GM23338 (cell line): ENCODE measurements at regions not wholly inside any gene's neighbourhood (a gene's known extent, or its start where the extent isn't known, plus 50 kb on each side); places are given as distances from the start of the nearest gene placed in this dataset.

Experiments
- ATAC-seq: fragments of 200-7000 bp; cut with Tn5 transposase; 3 replicates; pipeline ENCODE4 v1.9.1; 2020
- DNase-seq: peaks from one replicate; pipeline ENCODE4 v3.0.0-alpha.2; 2015; ENCODE audit warnings: low spot score
- H2AFZ ChIP-seq: fragments of 200-600 bp; sonication (generic); 2 replicates; pipeline ENCODE4 v1.8.0; 2016; ENCODE audit warnings: antibody characterized with exemption, mild to moderate bottlenecking, moderate library complexity
- H3F3A ChIP-seq: fragments of 200-600 bp; sonication (generic); replicated peaks from 2 replicates; pipeline ENCODE4 v1.8.0; 2017; ENCODE audit warnings: antibody characterized with exemption, mixed run types, low read depth
- H3K27ac ChIP-seq: fragments of 200-600 bp; sonication (generic); 2 replicates; pipeline ENCODE4 v1.6.1; 2016; ENCODE audit warnings: low read depth
- H3K27me3 ChIP-seq: fragments of 200-600 bp; sonication (generic); 2 replicates; pipeline ENCODE4 v1.8.0; 2016; ENCODE audit warnings: mild to moderate bottlenecking, mixed run types, moderate library complexity; ENCODE audit not compliant: insufficient read depth
- H3K36me3 ChIP-seq: fragments of 200-600 bp; sonication (generic); 2 replicates; pipeline ENCODE4 v1.8.0; 2016; ENCODE audit warnings: mild to moderate bottlenecking; ENCODE audit not compliant: insufficient read depth
- H3K4me1 ChIP-seq: fragments of 200-600 bp; sonication (generic); 2 replicates; pipeline ENCODE4 v1.8.0; 2016; ENCODE audit warnings: mild to moderate bottlenecking, moderate library complexity; ENCODE audit not compliant: insufficient read depth
- H3K4me2 ChIP-seq: fragments of 200-600 bp; sonication (generic); 2 replicates; pipeline ENCODE4 v1.7.1; 2017; ENCODE audit warnings: mixed run types
- H3K4me3 ChIP-seq: fragments of 200-600 bp; sonication (generic); 2 replicates; pipeline ENCODE4 v1.6.1; 2016; ENCODE audit warnings: mixed run types
- H3K79me2 ChIP-seq: fragments of 200-600 bp; sonication (generic); replicated peaks from 2 replicates; pipeline ENCODE4 v1.8.0; 2017; ENCODE audit warnings: mild to moderate bottlenecking; ENCODE audit not compliant: insufficient read depth
- H3K9me2 ChIP-seq: fragments of 200-600 bp; sonication (generic); 2 replicates; pipeline ENCODE4 v1.8.0; 2017; ENCODE audit not compliant: insufficient read depth
- H4K20me1 ChIP-seq: fragments of 200-600 bp; sonication (generic); replicated peaks from 2 replicates; pipeline ENCODE4 v1.8.0; 2017; ENCODE audit warnings: mild to moderate bottlenecking; ENCODE audit not compliant: insufficient read depth
- H3K27ac Mint-ChIP-seq: 2 replicates; pipeline ENCODE4 v1.8.0; 2020; ENCODE audit warnings: inconsistent platforms, mild to moderate bottlenecking, moderate library complexity, mixed read lengths
- H3K27me3 Mint-ChIP-seq: 3 replicates; pipeline ENCODE4 v1.8.0; 2022; ENCODE audit warnings: low read depth, mild to moderate bottlenecking, moderate library complexity, mixed read lengths, inconsistent platforms; ENCODE audit not compliant: insufficient read depth, poor library complexity
- H3K36me3 Mint-ChIP-seq: 3 replicates; pipeline ENCODE4 v1.8.0; 2021; ENCODE audit warnings: low read depth, mild to moderate bottlenecking, inconsistent platforms, moderate library complexity, mixed read lengths
- H3K4me1 Mint-ChIP-seq: 3 replicates; pipeline ENCODE4 v1.8.0; 2020; ENCODE audit warnings: mild to moderate bottlenecking, inconsistent platforms, mixed read lengths
- H3K4me3 Mint-ChIP-seq: 3 replicates; pipeline ENCODE4 v1.8.0; 2021; ENCODE audit warnings: moderate library complexity, mild to moderate bottlenecking, inconsistent platforms, mixed read lengths
- H3K9me3 Mint-ChIP-seq: 3 replicates; pipeline ENCODE4 v1.8.0; 2020; ENCODE audit warnings: moderate library complexity, mild to moderate bottlenecking, inconsistent platforms, mixed read lengths
- CREB1 ChIP-seq: fragments of 250-450 bp; sonication (Bioruptor Pico); IDR thresholded peaks from 2 replicates; pipeline ENCODE4 v1.5.0; 2020; ENCODE audit warnings: low read depth, mild to moderate bottlenecking, moderate library complexity
- JUNB ChIP-seq: IDR thresholded peaks from one replicate; pipeline ENCODE4 v1.6.1; 2016; ENCODE audit warnings: antibody characterized with exemption; ENCODE audit not compliant: unreplicated experiment
- NANOG ChIP-seq: IDR thresholded peaks from 2 replicates; pipeline ENCODE4 v1.6.1; 2016; ENCODE audit warnings: antibody characterized with exemption, borderline replicate concordance
- REST ChIP-seq: IDR thresholded peaks from one replicate; pipeline ENCODE4 v1.6.1; 2018; ENCODE audit warnings: antibody characterized with exemption; ENCODE audit not compliant: unreplicated experiment
- STAT1 ChIP-seq: IDR thresholded peaks from one replicate; pipeline ENCODE4 v1.6.1; 2016; ENCODE audit warnings: antibody characterized with exemption; ENCODE audit not compliant: unreplicated experiment
- TF ChIP-seq, protein P1 (sequence below): IDR thresholded peaks from 2 replicates; pipeline ENCODE4 v1.6.1; 2016; ENCODE audit warnings: antibody characterized with exemption
- TF ChIP-seq, protein P2 (sequence below): fragments of 250-450 bp; sonication (Bioruptor Pico); IDR thresholded peaks from 2 replicates; pipeline ENCODE4 v1.5.0; 2020; ENCODE audit warnings: mild to moderate bottlenecking, moderate library complexity

- H3K4me3 Mint-ChIP-seq = no peak overlapping the region
- H4K20me1 ChIP-seq = no peaks in the 10 kb centered on the region
- no peaks in the 10 kb centered on the region for H3K4me1 ChIP-seq
- H3K4me1 Mint-ChIP-seq = no peaks in the 10 kb centered on the region
- no peak overlapping the region for H3K4me2 ChIP-seq
- no peak overlapping the region for H2AFZ ChIP-seq
- peaks cover 2% of the 10 kb centered on the region; the same call in 2 of the 3 replicates for H3K36me3 Mint-ChIP-seq
- no peaks in the 10 kb centered on the region for H3K27me3 ChIP-seq
- ATAC-seq = no peak
- H3K27me3 Mint-ChIP-seq = peaks cover 3% of the 10 kb centered on the region
- no peak for DNase-seq
- no peaks in the 10 kb centered on the region for H3K9me2 ChIP-seq
- no peak overlapping the region for H3K27ac ChIP-seq
- H3K27ac Mint-ChIP-seq = no peak overlapping the region
- no peak overlapping the region for H3K4me3 ChIP-seq
- TF ChIP-seq NANOG (no peak), REST (no peak), CREB1 (no peak), JUNB (no peak)
- TF ChIP-seq, protein P1, sequence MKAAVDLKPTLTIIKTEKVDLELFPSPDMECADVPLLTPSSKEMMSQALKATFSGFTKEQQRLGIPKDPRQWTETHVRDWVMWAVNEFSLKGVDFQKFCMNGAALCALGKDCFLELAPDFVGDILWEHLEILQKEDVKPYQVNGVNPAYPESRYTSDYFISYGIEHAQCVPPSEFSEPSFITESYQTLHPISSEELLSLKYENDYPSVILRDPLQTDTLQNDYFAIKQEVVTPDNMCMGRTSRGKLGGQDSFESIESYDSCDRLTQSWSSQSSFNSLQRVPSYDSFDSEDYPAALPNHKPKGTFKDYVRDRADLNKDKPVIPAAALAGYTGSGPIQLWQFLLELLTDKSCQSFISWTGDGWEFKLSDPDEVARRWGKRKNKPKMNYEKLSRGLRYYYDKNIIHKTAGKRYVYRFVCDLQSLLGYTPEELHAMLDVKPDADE = no peak
- H3K79me2 ChIP-seq = no peaks in the 10 kb centered on the region
- H3K36me3 ChIP-seq = no peaks in the 10 kb centered on the region
- 0 out of 2 replicates have a peak, but pooled peaks cover 3% of the 10 kb centered on the region for H3F3A ChIP-seq
- H3K9me3 Mint-ChIP-seq = peaks cover 52% of the 10 kb centered on the region
These were observed 73.1 kb upstream of the ACTRT2 start for GRCh38 chr1:2948001-2948750.

DNA sequence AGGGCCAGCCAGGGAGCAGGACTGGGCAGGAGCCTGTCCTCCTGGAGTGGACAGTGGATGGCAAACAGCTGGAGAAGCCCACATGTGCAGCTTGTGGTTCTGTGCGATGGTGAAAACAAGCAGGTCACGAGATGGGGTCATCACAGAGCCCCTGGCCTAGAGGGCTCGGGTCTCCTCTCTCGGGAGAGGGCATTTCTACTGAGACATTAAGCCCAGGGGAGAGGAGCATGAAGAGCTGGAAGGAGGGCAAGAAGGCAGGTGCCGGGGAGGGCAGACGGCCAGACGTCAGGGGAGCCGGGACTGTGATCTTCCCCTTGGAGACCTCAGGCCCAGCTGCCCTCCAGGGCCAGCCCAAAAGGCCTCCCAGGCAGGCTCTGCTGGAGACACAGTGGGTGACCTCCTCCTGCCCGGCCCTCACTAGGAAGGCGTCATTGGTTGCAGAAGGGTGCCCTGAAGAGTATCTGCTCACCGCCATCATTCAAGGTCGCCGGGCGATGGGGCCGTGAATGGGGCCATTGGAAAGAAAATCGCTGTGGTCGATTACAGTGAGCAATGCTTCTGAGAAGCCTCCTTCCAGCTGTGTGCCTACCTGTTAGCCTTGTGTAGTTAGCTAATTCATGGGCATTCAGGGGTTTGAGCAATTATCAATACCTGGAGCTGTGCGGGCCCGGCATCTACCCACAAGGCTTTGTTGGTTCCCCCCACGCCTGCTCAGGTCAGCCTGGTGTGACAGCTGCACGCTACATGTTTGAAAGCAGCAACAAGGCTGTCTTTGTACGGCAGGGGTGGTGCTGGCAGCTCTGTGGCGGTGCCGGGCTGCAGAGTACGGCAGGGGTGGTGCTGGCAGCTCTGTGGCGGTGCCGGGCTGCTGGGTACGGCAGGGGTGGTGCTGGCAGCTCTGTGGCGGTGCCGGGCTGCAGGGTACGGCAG, 72.3 kb upstream of the ACTRT2 start:
- Mint-ChIP-seq H3K36me3 (peaks cover 6% of the 10 kb centered on the region; the same call in 2 of the 3 replicates), H3K27ac (no peak overlapping the region), H3K4me3 (no peak overlapping the region), H3K27me3 (peaks cover 2% of the 10 kb centered on the region), H3K4me1 (no peaks in the 10 kb centered on the region), H3K9me3 (peaks cover 59% of the 10 kb centered on the region)
- no peaks in the 10 kb centered on the region for H3K27me3 ChIP-seq
- H3K27ac ChIP-seq = no peak overlapping the region
- H3K9me2 ChIP-seq = no peaks in the 10 kb centered on the region
- H2AFZ ChIP-seq = no peak overlapping the region
- H3K4me2 ChIP-seq = no peak overlapping the region
- no peaks in the 10 kb centered on the region for H4K20me1 ChIP-seq
- H3F3A ChIP-seq = 0 out of 2 replicates have a peak, but pooled peaks cover 3% of the 10 kb centered on the region
- ATAC-seq (no peak), DNase-seq (no peak)
- H3K4me3 ChIP-seq = no peak overlapping the region
- H3K79me2 ChIP-seq = no peaks in the 10 kb centered on the region
- H3K4me1 ChIP-seq = no peaks in the 10 kb centered on the region
- no peaks in the 10 kb centered on the region for H3K36me3 ChIP-seq
- no peak for TF ChIP-seq JUNB
- TF ChIP-seq, protein P2, sequence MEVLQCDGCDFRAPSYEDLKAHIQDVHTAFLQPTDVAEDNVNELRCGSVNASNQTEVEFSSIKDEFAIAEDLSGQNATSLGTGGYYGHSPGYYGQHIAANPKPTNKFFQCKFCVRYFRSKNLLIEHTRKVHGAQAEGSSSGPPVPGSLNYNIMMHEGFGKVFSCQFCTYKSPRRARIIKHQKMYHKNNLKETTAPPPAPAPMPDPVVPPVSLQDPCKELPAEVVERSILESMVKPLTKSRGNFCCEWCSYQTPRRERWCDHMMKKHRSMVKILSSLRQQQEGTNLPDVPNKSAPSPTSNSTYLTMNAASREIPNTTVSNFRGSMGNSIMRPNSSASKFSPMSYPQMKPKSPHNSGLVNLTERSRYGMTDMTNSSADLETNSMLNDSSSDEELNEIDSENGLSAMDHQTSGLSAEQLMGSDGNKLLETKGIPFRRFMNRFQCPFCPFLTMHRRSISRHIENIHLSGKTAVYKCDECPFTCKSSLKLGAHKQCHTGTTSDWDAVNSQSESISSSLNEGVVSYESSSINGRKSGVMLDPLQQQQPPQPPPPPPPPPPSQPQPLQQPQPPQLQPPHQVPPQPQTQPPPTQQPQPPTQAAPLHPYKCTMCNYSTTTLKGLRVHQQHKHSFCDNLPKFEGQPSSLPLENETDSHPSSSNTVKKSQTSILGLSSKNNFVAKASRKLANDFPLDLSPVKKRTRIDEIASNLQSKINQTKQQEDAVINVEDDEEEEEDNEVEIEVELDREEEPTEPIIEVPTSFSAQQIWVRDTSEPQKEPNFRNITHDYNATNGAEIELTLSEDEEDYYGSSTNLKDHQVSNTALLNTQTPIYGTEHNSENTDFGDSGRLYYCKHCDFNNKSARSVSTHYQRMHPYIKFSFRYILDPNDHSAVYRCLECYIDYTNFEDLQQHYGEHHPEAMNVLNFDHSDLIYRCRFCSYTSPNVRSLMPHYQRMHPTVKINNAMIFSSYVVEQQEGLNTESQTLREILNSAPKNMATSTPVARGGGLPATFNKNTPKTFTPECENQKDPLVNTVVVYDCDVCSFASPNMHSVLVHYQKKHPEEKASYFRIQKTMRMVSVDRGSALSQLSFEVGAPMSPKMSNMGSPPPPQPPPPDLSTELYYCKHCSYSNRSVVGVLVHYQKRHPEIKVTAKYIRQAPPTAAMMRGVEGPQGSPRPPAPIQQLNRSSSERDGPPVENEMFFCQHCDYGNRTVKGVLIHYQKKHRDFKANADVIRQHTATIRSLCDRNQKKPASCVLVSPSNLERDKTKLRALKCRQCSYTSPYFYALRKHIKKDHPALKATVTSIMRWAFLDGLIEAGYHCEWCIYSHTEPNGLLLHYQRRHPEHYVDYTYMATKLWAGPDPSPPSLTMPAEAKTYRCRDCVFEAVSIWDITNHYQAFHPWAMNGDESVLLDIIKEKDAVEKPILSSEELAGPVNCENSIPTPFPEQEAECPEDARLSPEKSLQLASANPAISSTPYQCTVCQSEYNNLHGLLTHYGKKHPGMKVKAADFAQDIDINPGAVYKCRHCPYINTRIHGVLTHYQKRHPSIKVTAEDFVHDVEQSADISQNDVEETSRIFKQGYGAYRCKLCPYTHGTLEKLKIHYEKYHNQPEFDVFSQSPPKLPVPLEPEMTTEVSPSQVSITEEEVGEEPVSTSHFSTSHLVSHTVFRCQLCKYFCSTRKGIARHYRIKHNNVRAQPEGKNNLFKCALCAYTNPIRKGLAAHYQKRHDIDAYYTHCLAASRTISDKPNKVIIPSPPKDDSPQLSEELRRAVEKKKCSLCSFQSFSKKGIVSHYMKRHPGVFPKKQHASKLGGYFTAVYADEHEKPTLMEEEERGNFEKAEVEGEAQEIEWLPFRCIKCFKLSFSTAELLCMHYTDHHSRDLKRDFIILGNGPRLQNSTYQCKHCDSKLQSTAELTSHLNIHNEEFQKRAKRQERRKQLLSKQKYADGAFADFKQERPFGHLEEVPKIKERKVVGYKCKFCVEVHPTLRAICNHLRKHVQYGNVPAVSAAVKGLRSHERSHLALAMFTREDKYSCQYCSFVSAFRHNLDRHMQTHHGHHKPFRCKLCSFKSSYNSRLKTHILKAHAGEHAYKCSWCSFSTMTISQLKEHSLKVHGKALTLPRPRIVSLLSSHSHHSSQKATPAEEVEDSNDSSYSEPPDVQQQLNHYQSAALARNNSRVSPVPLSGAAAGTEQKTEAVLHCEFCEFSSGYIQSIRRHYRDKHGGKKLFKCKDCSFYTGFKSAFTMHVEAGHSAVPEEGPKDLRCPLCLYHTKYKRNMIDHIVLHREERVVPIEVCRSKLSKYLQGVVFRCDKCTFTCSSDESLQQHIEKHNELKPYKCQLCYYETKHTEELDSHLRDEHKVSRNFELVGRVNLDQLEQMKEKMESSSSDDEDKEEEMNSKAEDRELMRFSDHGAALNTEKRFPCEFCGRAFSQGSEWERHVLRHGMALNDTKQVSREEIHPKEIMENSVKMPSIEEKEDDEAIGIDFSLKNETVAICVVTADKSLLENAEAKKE = no peak
- TF ChIP-seq STAT1 = no peak
- TF ChIP-seq, protein P1 = no peak
